AG04450 (cell line): ENCODE measurements at regions not wholly inside any gene's neighbourhood (a gene's known extent, or its start where the extent isn't known, plus 50 kb on each side); places are given as distances from the start of the nearest gene placed in this dataset.

Source experiments
- CTCF ChIA-PET: fragments of 300-600, 350-600 bp; formaldehyde crosslinking; extraction: SDS; loops from one replicate; lab custom pipeline; 2022; ENCODE audit warnings: antibody characterized with exemption, inconsistent platforms; lab: Charles Lee
- POLR2A ChIA-PET: fragments of 350-600 bp; formaldehyde crosslinking; extraction: SDS; loops from one replicate; lab custom pipeline; 2021; ENCODE audit warnings: antibody characterized with exemption, inconsistent platforms; lab: Yijun Ruan, JAX
- DNase-seq: peaks from one replicate; pipeline ENCODE4 v3.0.0-alpha.2; 2011; ENCODE audit warnings: low read depth, low spot score
- H3K27ac ChIP-seq: one replicate; pipeline ENCODE4 v1.5.1; 2012; ENCODE audit warnings: low read depth, low read length, control low read depth
- H3K27me3 ChIP-seq: one replicate; pipeline ENCODE4 v1.6.0; 2012; ENCODE audit warnings: low read length; ENCODE audit not compliant: control insufficient read depth, insufficient read depth
- H3K4me3 ChIP-seq: 2 replicates; pipeline ENCODE4 v1.5.1; 2011; ENCODE audit warnings: mild to moderate bottlenecking, low read depth, low read length, control low read depth
- H3K9me3 ChIP-seq: 2 replicates; pipeline ENCODE4 v1.5.1; 2012; ENCODE audit warnings: low read length; ENCODE audit not compliant: control insufficient read depth, insufficient read depth
- CTCF ChIP-seq: IDR thresholded peaks from 2 replicates; pipeline ENCODE4 v1.5.1; 2011; ENCODE audit warnings: low read depth, low read length, control low read depth, inconsistent platforms

DNA sequence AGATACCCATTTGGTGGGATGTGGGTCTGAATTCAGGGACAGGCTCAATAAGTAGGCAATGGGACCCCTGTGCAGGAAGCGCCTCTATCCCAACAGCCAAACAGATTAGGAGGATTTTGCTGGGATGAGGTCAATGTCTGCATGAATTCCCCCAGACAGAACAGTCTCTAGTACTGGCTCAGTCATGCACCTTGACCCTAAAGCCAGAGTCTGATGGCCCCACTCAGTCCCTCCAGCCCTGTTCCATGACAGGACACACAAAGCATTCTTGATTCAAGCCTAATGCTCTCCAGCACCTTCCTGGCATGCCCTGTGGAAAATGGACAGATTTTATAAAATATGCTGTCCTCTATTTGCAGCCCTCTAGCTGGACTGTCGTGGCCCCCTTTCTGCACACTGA lies 49.8 kb upstream of the RAB6D start:
- Histone ChIP-seq H3K27me3 (no peaks in the 10 kb centered on the region), H3K9me3 (no peaks in the 10 kb centered on the region), H3K4me3 (no peak overlapping the region), H3K27ac (no peak overlapping the region)
- CTCF ChIA-PET = interaction anchor here (0.6 to 5.3 kb wide), 15 partner anchors 9 to 1278 kb away, joined by 3 to 57 read pairs (median 5); partner anchors contain the start of gene MZT2A
- DNase-seq = no peak
- TF ChIP-seq CTCF = no peak
- POLR2A ChIA-PET = no interaction called here
